Right atrium auricular region (tissue), 2 donors: ENCODE measurements at regions not wholly inside any gene's neighbourhood (a gene's known extent, or its start where the extent isn't known, plus 50 kb on each side); places are given as distances from the start of the nearest gene placed in this dataset.

Experiments used
- DNase-seq: peaks from one replicate; pipeline ENCODE4 v3.0.0-alpha.2; 2019; ENCODE audit warnings: low spot score
- H3K27ac ChIP-seq, 2 donors: fragments of 200-600 bp; sonication (generic); 1 replicate in 1 of 2; 2 replicates in 1 of 2; pipeline ENCODE4 v1.5.1; 2016 to 2019
- H3K27me3 ChIP-seq, 2 donors: fragments of 200-600 bp; sonication (generic); one replicate each; pipeline versions ENCODE4 v1.5.1 to v1.6.0; 2017 to 2019
- H3K36me3 ChIP-seq: fragments of 200-600 bp; sonication (generic); one replicate; pipeline ENCODE4 v1.5.1; 2016
- H3K4me1 ChIP-seq, 2 donors: fragments of 200-600 bp; sonication (generic); one replicate each; pipeline versions ENCODE4 v1.5.1 to v1.6.0; 2017 to 2019
- H3K4me3 ChIP-seq, 2 donors: fragments of 200-600 bp; sonication (generic); 1 replicate in 1 of 2; 2 replicates in 1 of 2; pipeline ENCODE4 v1.5.1; 2017 to 2019; ENCODE audit warnings: mild to moderate bottlenecking in 1 of 2, moderate library complexity in 1 of 2
- H3K9me3 ChIP-seq, 2 donors: fragments of 200-600 bp; sonication (generic); one replicate each; pipeline ENCODE4 v1.5.1; 2019
- CTCF ChIP-seq, 2 donors: fragments of 200-600 bp; sonication (generic); IDR thresholded peaks; one replicate each; pipeline ENCODE4 v1.5.1; 2019; ENCODE audit warnings: antibody characterized with exemption in 2 of 2

GRCh38 chr5:87665166-87665565 is 252.4 kb upstream of the CCNH start:
- no peak for TF ChIP-seq CTCF (IDR thresholded peaks at IDR 0.05)
- H3K27ac ChIP-seq = no peak overlapping the region
- no peak overlapping the region for H3K4me3 ChIP-seq
- no peaks in the 10 kb centered on the region for H3K4me1 ChIP-seq
- DNase-seq = no peak
- H3K36me3 ChIP-seq = no peaks in the 10 kb centered on the region
- no peaks in the 10 kb centered on the region for H3K9me3 ChIP-seq
- no peaks in the 10 kb centered on the region for H3K27me3 ChIP-seq

- DNase-seq = no peak
- Histone ChIP-seq H3K27ac (no peak overlapping the region), H3K9me3 (no peaks in the 10 kb centered on the region), H3K4me3 (no peak overlapping the region), H3K36me3 (no peaks in the 10 kb centered on the region), H3K27me3 (no peaks in the 10 kb centered on the region), H3K4me1 (no peaks in the 10 kb centered on the region)
- no peak for TF ChIP-seq CTCF (IDR thresholded peaks at IDR 0.05)
Measured at GRCh38 chr5:87661784-87662566, 249.2 kb upstream of the CCNH start.

GRCh38 chr5:87653242-87653641 is 240.5 kb upstream of the CCNH start:
- no peak overlapping the region for H3K27ac ChIP-seq
- DNase-seq = no peak
- H3K4me1 ChIP-seq = no peaks in the 10 kb centered on the region

GRCh38 chr5:87650284-87650683 is 237.6 kb upstream of the CCNH start:
- TF ChIP-seq CTCF (IDR thresholded peaks at IDR 0.05) = no peak
- no peaks in the 10 kb centered on the region for H3K27me3 ChIP-seq
- H3K4me3 ChIP-seq = no peak overlapping the region
- no peaks in the 10 kb centered on the region for H3K9me3 ChIP-seq
- H3K27ac ChIP-seq = no peak overlapping the region
- no peaks in the 10 kb centered on the region for H3K36me3 ChIP-seq
- H3K4me1 ChIP-seq = no peaks in the 10 kb centered on the region
- no peak for DNase-seq

More at GRCh38 chr5:87653242-87653641, 240.5 kb upstream of the CCNH start:
- Histone ChIP-seq H3K9me3 (no peaks in the 10 kb centered on the region), H3K4me3 (no peak overlapping the region), H3K27me3 (no peaks in the 10 kb centered on the region), H3K36me3 (no peaks in the 10 kb centered on the region)
- no peak for TF ChIP-seq CTCF (IDR thresholded peaks at IDR 0.05)

- no peaks in the 10 kb centered on the region for H3K4me1 ChIP-seq
- no peak overlapping the region for H3K27ac ChIP-seq
- no peak overlapping the region for H3K4me3 ChIP-seq
- no peak for TF ChIP-seq CTCF (IDR thresholded peaks at IDR 0.05)
- H3K36me3 ChIP-seq = no peaks in the 10 kb centered on the region
- H3K27me3 ChIP-seq = no peaks in the 10 kb centered on the region
- no peaks in the 10 kb centered on the region for H3K9me3 ChIP-seq
- DNase-seq = no peak
Measured at GRCh38 chr5:87649455-87649854, 236.7 kb upstream of the CCNH start.

GRCh38 chr5:87645224-87645623 is 232.5 kb upstream of the CCNH start:
- no peak for DNase-seq
- no peaks in the 10 kb centered on the region for H3K9me3 ChIP-seq

More at GRCh38 chr5:87645224-87645623, 232.5 kb upstream of the CCNH start:
- no peak overlapping the region for H3K4me3 ChIP-seq
- H3K27ac ChIP-seq = no peak overlapping the region
- no peak for TF ChIP-seq CTCF (IDR thresholded peaks at IDR 0.05)
- H3K4me1 ChIP-seq = no peaks in the 10 kb centered on the region
- no peaks in the 10 kb centered on the region for H3K36me3 ChIP-seq
- no peaks in the 10 kb centered on the region for H3K27me3 ChIP-seq
